ENCODE measurements at regions not wholly inside any gene's neighbourhood (a gene's known extent, or its start where the extent isn't known, plus 50 kb on each side); places are given as distances from the start of the nearest gene placed in this dataset.

DNA sequence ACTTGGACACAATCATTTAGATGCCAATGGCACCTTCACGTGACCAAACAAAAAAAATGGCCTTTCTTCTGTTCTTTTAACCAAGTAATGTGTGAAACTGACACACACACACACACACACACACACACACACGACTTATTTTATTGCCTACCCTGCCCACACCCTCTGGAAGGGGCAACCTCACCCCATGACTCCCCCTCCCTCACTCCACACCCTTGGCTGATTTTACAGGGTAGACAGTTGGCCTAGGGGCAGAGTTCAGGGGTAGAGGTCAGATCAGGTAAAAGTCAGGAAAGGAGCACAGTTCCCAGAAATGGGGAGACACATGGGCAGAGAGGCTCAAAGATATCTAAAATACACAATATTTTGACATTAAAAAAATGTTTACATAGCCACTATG is 144.8 kb upstream of the GJB5 start:
- H3K27ac Mint-ChIP-seq: no peak overlapping the region
- no peaks in the 10 kb centered on the region for H3K9me3 Mint-ChIP-seq (ENCODE audit: low read depth)
- peaks cover 7% of the 10 kb centered on the region for H3K4me1 Mint-ChIP-seq (ENCODE audit: low read depth)
- no peak overlapping the region for H3K4me3 Mint-ChIP-seq (ENCODE audit: low read depth)
- H3K27me3 Mint-ChIP-seq: peaks cover 52% of the 10 kb centered on the region
- no peak for DNase-seq (ENCODE audit: low spot score, unreplicated experiment)
- H3K36me3 Mint-ChIP-seq (ENCODE audit: insufficient read depth): no peaks in the 10 kb centered on the region
- TF ChIP-seq, protein P1, sequence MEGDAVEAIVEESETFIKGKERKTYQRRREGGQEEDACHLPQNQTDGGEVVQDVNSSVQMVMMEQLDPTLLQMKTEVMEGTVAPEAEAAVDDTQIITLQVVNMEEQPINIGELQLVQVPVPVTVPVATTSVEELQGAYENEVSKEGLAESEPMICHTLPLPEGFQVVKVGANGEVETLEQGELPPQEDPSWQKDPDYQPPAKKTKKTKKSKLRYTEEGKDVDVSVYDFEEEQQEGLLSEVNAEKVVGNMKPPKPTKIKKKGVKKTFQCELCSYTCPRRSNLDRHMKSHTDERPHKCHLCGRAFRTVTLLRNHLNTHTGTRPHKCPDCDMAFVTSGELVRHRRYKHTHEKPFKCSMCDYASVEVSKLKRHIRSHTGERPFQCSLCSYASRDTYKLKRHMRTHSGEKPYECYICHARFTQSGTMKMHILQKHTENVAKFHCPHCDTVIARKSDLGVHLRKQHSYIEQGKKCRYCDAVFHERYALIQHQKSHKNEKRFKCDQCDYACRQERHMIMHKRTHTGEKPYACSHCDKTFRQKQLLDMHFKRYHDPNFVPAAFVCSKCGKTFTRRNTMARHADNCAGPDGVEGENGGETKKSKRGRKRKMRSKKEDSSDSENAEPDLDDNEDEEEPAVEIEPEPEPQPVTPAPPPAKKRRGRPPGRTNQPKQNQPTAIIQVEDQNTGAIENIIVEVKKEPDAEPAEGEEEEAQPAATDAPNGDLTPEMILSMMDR (IDR thresholded peaks at IDR 0.05; ENCODE audit: unreplicated experiment): no peak

DNA sequence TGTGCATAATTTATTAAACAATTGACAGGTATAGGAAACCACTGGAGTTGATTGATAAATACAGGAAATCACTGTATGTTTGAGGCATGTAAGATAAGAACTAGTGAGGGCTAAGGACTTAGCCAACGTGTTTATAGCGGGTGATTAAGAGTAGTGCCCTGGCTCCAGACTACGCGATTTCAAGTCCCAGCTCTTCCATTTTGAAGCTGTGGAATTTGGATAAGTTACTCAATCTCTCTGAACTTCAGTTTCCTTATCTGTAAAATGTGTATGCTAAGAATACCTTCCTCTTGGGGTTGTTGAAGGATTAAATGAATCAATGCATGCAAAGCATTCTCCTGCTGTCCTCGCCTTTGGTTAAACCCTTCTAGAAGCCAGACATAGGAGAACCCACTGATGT is 143.3 kb upstream of the GJB5 start:
- Mint-ChIP-seq H3K27ac (no peak overlapping the region), H3K27me3 (peaks cover 46% of the 10 kb centered on the region), H3K36me3 (ENCODE audit: insufficient read depth) (no peaks in the 10 kb centered on the region), H3K9me3 (ENCODE audit: low read depth) (no peaks in the 10 kb centered on the region), H3K4me1 (ENCODE audit: low read depth) (peaks cover 7% of the 10 kb centered on the region), H3K4me3 (ENCODE audit: low read depth) (no peak overlapping the region)
- TF ChIP-seq, protein P1 (IDR thresholded peaks at IDR 0.05; ENCODE audit: unreplicated experiment): no peak
- no peak for DNase-seq (ENCODE audit: low spot score, unreplicated experiment)

DNA sequence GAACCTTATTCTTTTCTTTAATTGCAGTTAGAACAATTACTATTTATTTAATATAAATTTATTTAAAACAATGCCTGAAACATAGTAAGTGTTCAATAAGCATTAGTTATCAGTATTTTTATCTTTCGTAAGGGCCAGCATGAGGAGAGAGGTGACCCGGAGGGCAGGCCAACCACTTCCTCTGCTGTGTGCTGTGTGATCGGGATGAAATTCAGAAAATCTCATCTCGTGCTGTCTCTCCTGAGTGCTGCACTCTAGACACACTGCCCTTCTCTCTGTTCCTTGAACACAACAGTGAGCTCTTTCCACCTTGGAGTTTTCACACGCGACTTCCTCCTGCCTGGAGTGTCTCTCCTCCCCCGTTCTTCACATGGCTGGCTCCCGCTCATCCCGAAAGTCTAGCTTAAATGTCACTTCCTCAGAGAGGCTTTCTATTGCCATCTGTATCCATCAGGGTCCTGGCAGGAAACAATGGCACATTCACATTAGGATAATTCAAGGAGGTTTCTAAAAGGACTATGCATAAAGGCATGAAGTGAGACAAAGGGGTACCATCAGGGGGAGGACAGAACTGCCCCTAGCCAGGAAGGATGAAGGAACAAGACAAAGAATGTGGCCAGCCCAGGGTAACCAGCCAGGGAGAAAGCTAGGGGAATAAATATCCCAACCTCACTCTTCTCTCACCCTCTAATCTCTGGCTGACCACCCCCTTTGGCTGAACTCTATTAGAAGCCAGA is 142.6 kb upstream of the GJB5 start:
- Mint-ChIP-seq H3K4me1 (ENCODE audit: low read depth) (peaks cover 7% of the 10 kb centered on the region), H3K27ac (no peak overlapping the region), H3K36me3 (ENCODE audit: insufficient read depth) (no peaks in the 10 kb centered on the region), H3K4me3 (ENCODE audit: low read depth) (no peak overlapping the region), H3K9me3 (ENCODE audit: low read depth) (no peaks in the 10 kb centered on the region), H3K27me3 (peaks cover 46% of the 10 kb centered on the region)
- TF ChIP-seq, protein P1 (IDR thresholded peaks at IDR 0.05; ENCODE audit: unreplicated experiment): no peak
- DNase-seq (ENCODE audit: low spot score, unreplicated experiment): no peak

DNA sequence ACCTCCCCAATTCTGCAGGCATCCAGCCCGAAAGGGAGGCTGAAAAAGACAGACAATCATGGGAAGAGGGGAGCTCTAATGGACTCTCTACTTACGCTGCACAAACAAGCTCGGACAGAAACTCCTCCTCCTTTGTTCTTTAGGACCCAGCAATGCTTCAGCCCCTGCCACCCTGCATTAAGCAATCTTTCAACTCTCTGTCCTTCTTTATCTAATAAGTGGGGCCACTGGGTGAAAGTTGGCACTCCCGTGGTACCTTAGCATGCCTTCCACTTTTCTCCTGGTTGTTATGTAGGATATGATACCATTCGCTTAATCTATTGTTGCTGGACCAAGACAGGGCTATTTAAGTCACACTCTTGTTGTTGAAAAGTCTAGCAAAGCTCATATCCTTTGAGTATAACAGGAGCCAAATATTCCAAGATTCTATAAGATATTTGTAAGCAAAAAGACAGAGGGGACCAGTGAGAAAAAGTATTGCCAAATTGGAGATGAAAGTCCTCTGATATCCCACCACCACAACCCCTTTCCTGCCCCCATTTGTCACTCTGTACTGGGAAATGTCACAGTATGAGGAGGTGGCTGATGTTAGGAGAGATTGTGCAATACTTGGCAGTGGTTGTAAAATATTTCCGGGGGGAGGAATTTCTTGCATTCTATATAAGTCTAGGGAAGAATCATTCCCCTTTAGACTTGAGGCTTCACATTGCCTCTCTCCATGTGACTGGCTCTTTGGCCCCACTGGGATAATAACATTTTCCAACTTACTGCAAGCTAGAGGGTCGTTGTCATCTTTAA is 137.3 kb upstream of the GJB5 start:
- Mint-ChIP-seq H3K27ac (no peak overlapping the region), H3K9me3 (ENCODE audit: low read depth) (no peaks in the 10 kb centered on the region), H3K36me3 (ENCODE audit: insufficient read depth) (no peaks in the 10 kb centered on the region), H3K27me3 (peaks cover 39% of the 10 kb centered on the region), H3K4me3 (ENCODE audit: low read depth) (no peak overlapping the region), H3K4me1 (ENCODE audit: low read depth) (no peaks in the 10 kb centered on the region)
- DNase-seq (ENCODE audit: low spot score, unreplicated experiment): no peak
- TF ChIP-seq, protein P1 (IDR thresholded peaks at IDR 0.05; ENCODE audit: unreplicated experiment): no peak

DNA sequence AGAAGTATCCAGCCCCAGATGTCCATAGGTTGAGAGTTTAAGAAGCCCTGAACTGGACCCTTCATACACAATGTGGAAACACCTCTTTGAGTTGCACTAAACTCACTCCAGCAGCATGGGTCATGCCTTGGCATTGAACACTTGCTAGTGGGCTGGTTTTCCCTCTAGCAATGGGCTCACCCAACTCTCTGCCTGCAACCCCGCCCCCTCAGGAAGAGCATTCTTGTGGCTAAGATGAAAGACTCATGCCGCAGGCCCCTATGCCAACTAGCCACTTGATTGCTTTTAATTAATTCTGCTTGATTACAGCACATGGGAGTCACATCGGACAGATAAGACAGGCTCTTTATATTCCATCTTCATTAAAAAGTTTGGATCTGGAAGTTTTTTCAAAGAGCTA is 136.5 kb upstream of the GJB5 start:
- no peak for DNase-seq (ENCODE audit: low spot score, unreplicated experiment)
- peaks cover 38% of the 10 kb centered on the region for H3K27me3 Mint-ChIP-seq
- H3K4me3 Mint-ChIP-seq (ENCODE audit: low read depth): no peak overlapping the region
- TF ChIP-seq, protein P1 (IDR thresholded peaks at IDR 0.05; ENCODE audit: unreplicated experiment): no peak
- H3K9me3 Mint-ChIP-seq (ENCODE audit: low read depth): no peaks in the 10 kb centered on the region
- no peaks in the 10 kb centered on the region for H3K4me1 Mint-ChIP-seq (ENCODE audit: low read depth)
- no peaks in the 10 kb centered on the region for H3K36me3 Mint-ChIP-seq (ENCODE audit: insufficient read depth)
- H3K27ac Mint-ChIP-seq: no peak overlapping the region
